Lower leg skin (tissue), 4 donors: ENCODE measurements at regions not wholly inside any gene's neighbourhood (a gene's known extent, or its start where the extent isn't known, plus 50 kb on each side); places are given as distances from the start of the nearest gene placed in this dataset.

ENCODE experiments used
- DNase-seq, 2 donors: peaks; one replicate each; pipeline ENCODE4 v3.0.0-alpha.2; 2019; ENCODE audit warnings: low spot score in 2 of 2
- H3K4me3 ChIP-seq: fragments of 200-600 bp; sonication (generic); 2 replicates; pipeline ENCODE4 v1.5.1; 2017; ENCODE audit warnings: mild to moderate bottlenecking, low read depth; ENCODE audit not compliant: poor library complexity, severe bottlenecking
- CTCF ChIP-seq, 3 donors: fragments of 450-650 bp; IDR thresholded peaks; one replicate each; pipeline ENCODE4 v1.5.1; 2016; ENCODE audit warnings: antibody characterized with exemption in 3 of 3, mild to moderate bottlenecking in 3 of 3, moderate library complexity in 2 of 3
- POLR2A ChIP-seq, 2 donors: fragments of 450-650 bp; IDR thresholded peaks; one replicate each; pipeline ENCODE4 v1.6.1; 2016 to 2017; ENCODE audit warnings: antibody characterized with exemption in 2 of 2, mild to moderate bottlenecking in 1 of 2, moderate library complexity in 1 of 2
- WGBS, 2 donors: methylation state at CpG; one replicate each; pipeline ENCODE4 v1.1.5; 2018; 5-methylcytosine and 5-hydroxymethylcytosine counted together
- intact Hi-C: fragments of 100-400 bp; cut with DNase I; formaldehyde crosslinking; loops from one replicate; pipeline ENCODE4 v1.15.0; 2023; ENCODE audit warnings: low total_unique reads

- intact Hi-C loops, result no loop called here
- 82 to 87% methylated on average over 8 to 11 of the region's 11 CpGs for WGBS, 2 donors
- TF ChIP-seq POLR2A (IDR thresholded peaks at IDR 0.05) (no peak), CTCF (IDR thresholded peaks at IDR 0.05) (no peak)
- H3K4me3 ChIP-seq, result no peak overlapping the region
- no peak for DNase-seq
These were observed 127.3 kb upstream of the HDAC4 start for GRCh38 chr2:239528146-239528545.

- no peak for TF ChIP-seq CTCF (IDR thresholded peaks at IDR 0.05)
- no peak for TF ChIP-seq POLR2A (IDR thresholded peaks at IDR 0.05)
- H3K4me3 ChIP-seq, result no peak overlapping the region
- WGBS, 2 donors, result 83 to 93% methylated on average over 15 to 17 of the region's 25 CpGs
- intact Hi-C loops, result no loop called here
- no peak for DNase-seq
These were observed 126.0 kb upstream of the HDAC4 start for GRCh38 chr2:239526666-239527415.

- H3K4me3 ChIP-seq, result no peak overlapping the region
- TF ChIP-seq POLR2A (IDR thresholded peaks at IDR 0.05), result no peak
- TF ChIP-seq CTCF (IDR thresholded peaks at IDR 0.05), result no peak
- intact Hi-C loops, result no loop called here
- 70 to 73% methylated on average over 8 of the region's 8 CpGs for WGBS, 2 donors
- no peak for DNase-seq
These were observed 125.2 kb upstream of the HDAC4 start for GRCh38 chr2:239526038-239526437.

- DNase-seq, result no peak
These were observed 123.1 kb upstream of the HDAC4 start for GRCh38 chr2:239523954-239524330.

GRCh38 chr2:239523147-239523953 lies 122.5 kb upstream of the HDAC4 start:
- TF ChIP-seq POLR2A (IDR thresholded peaks at IDR 0.05) (no peak), CTCF (IDR thresholded peaks at IDR 0.05) (no peak)
- 75 to 82% methylated on average over 11 to 15 of the region's 15 CpGs for WGBS, 2 donors
- DNase-seq, result no peak
- no peak overlapping the region for H3K4me3 ChIP-seq
- intact Hi-C loops, result no loop called here

More at GRCh38 chr2:239523954-239524330, 123.1 kb upstream of the HDAC4 start:
- no peak overlapping the region for H3K4me3 ChIP-seq
- TF ChIP-seq CTCF (IDR thresholded peaks at IDR 0.05) (no peak), POLR2A (IDR thresholded peaks at IDR 0.05) (no peak)
- intact Hi-C loops, result no loop called here
- WGBS, 2 donors, result 17 to 43% methylated on average over 2 of the region's 2 CpGs
